ENCODE measurements at regions not wholly inside any gene's neighbourhood (a gene's known extent, or its start where the extent isn't known, plus 50 kb on each side); places are given as distances from the start of the nearest gene placed in this dataset.
"Not testable (repeated sequence)": the region's sequence is repeated elsewhere in the genome, so short reads cannot be mapped to it uniquely, and the experiment has no call there.

DNA sequence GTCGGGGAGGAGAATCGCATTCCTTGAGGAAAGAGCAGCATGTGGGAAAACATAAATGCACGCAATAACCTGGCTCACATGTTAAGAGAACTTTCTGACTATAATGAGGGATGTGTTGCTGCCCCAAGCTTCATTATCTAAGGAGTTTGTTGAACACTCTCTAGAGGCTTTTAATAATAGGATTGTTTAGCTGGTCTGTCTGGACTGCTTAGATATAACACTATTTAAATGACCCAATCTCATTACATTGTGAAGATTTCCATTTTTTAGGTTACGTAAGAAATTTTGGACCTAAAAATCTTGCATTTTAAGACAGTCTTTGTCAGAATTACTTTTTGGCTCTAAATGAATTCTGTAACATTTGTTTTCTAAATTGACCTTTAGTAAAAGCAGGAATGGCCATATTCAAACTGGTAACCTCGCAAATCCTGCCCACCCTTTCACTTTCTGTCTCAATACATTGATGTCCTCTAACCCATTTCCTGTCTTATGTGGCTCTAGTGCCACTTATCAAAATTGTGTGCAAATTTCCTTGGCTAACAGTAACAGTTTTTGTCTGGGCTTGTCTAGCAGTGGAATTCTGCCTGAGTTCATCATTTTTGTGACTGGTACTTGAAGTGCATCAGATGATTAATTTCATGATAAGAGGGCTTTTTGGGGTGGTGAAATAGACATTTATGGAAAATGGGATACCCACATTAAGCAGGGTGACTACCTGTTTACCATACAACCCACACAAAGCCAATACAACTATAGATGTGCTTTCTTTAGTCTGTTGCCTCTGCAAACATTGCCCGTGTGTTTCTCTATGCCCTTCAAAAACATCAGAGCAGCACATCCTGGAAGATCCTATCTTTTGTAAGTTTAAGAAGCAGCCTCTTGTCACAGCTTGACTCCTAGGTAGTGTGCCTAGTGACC, 61.6 kb upstream of the IKBKE start:
- not testable (repeated sequence) for DNase-seq

DNA sequence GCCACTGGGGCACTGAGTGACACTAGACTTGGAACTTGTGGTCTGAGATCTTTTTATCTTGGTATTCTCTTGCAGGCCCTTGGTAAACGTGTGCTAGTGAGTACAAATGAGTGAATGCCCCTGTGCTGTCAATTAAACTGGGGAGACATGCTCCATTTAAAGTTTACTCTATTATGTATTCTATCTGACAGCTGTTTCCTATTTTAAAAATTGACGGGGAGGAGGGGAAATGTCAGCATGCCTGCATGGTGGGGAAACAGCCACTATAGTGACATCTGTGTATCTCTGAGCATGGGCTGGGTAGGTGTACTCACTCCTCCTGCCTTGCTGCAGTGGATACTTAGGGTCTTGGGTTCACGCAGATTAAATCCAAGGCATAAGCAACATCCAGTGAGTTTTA, 59.0 kb upstream of the IKBKE start:
- DNase-seq = no peak

DNA sequence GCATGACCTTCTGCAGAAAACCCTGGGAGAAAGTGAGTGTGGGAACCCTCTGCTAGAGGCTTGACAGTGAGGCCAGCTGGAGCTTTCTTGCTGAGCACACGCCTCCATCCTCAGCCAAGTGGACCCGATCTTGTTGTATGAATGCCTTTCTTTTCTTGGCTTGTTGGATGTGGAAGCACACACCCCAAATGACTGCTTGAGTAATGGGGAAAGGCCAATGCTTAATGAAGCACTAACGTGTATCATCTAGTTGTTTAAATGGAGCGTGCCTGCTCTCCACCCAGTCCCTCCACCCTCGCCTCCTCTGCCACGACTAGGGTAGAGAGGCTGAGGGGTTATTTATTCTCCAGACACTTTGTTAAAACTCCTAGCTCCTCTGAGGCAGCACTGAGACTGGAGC, 54.3 kb upstream of the IKBKE start:
- DNase-seq = no peak

DNA sequence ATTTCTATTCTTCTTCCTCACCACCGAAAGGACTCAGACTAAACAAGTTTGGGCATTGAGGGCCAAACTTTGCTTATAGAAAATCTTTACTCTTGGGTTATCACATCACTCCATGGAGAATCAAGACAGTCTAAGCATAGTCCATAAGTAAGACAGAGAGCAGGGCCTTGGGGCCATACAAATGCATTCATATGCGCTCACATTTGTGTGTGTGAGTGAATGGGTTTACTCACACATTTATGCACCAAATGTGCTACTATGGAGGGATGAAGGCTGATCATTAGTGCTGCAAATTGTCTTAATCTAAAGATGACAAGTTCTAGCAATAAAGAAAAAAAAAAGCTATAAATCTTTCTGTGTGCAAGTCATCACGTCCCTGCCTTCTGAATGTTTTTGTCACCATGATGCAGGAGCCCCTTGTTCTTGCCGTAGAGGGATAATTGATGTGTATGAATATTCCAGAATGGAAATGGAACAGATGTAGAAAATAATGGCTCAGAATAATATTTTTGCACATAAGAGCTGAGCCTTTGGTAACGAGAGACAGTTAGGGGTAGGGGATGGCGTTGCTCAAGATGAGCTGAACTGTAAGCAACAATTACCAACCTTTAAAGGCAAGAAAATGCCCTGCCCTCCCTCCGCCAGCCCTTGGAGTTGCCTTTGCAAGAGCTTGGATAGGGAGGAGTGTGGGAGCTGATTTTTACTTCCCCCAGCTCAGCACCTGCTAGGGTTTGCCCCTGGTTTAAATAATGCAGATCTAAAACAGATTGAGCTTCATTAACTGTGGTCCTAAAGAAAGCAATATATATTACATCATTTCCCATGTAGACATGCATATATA, 52.3 kb upstream of the IKBKE start:
- DNase-seq = no peak

DNA sequence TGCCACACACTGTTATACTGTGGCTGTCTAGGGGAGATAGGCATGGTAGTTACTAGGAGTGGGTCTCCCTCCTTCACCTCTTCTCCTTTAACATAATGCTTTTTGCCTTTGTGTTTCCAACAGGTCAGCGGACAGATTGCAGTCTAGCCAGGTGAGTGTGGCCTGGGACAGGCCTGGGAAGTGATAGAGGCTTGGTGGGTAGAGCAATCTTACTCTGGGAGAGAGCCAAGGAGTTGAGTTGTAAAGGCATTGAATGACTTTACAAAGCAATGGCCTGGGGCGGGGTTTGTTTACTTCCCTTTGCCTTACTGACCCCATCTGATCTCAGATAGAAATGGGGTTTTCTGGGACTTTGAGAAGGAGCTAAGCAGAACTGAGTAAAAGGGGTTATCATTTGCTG, 51.0 kb upstream of the IKBKE start:
- no peak for DNase-seq

DNA sequence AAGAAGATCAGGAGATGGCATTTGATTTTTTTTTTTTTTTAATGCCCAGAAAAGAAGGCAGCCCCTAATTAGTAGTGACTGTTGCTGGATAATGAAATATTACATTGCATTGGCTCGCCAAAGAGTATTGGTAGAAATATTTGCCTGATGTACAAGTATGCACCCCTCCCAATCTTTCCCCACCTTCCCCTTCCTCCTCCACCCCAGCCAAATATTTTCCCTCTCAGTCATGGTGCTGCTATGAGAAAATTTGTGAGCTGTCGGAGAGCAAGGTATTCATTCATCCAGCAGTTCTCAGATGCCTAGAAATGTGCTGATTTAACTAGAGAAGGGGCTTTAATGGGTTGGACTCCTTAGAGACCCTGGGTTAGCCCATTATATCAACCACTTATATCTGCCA, 50.5 kb upstream of the IKBKE start:
- DNase-seq = no peak

DNA sequence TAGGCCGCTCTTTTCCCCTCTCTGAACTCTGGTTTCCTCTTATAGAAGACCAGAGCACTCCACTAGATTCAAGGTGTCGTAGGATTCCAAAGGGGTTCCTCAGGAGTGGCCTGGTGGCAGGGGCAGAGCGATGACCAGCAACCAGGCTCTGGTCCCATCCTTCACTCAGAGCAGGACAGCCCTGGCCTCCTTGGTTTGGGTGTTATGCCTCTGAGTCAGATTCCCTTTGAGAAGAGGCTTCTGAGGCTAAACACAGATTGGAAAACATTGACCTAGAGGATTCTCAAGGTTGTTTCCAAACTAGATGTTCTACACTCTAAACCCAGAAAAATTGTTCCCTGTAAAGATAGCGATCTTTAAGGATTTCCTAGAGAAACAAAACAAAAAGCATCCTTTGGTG, 49.8 kb upstream of the IKBKE start:
- DNase-seq = no peak

All from hindlimb muscle (tissue), 1 donor.